NCI-H748 (cell line): ENCODE measurements at regions not wholly inside any gene's neighbourhood (a gene's known extent, or its start where the extent isn't known, plus 50 kb on each side); places are given as distances from the start of the nearest gene placed in this dataset.

Experiments used
- DNase-seq: peaks from one replicate; lab custom pipeline; 2025; ENCODE audit not compliant: unreplicated experiment; lab: John Stamatoyannopoulos, UW

DNA sequence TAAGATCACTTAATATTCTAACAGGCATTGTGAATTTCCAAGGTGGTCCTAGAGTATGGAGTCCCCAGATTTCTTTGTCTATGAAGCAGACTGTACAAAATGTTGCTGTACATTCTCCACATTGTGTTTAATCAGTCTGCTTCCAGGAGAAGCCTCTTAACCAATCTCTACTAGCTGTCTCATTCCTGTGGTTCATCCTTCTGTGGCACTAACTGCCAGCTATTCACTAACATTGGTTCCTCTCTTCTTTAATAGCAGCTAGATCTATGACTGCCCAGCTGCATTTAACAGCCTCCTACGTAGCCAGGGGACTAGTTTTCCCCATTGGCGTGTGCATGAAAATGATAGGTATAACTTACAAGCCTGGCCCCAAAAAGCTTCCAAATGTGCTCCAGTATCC, 395.4 kb downstream of the SAMD5 start:
- DNase-seq, result no peak

DNA sequence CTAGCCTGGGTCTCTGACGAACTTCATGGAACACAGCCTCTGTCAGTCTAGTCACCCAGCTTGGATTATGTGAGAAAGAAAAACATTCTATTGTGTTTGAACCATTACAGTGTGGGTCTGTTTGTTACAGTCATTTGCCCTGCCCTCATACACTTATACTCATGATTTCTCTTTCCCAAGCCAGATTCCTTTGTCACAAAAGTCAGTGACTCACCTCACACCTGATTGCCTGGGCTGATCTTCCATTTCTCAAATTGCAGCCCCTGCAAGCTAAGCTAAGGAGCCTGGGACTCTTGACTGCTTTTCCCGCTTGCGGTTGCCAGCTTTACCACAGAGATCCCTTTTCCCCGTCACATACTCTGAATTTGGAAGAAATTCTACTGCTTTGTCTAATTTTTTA, 395.9 kb downstream of the SAMD5 start:
- no peak for DNase-seq

DNA sequence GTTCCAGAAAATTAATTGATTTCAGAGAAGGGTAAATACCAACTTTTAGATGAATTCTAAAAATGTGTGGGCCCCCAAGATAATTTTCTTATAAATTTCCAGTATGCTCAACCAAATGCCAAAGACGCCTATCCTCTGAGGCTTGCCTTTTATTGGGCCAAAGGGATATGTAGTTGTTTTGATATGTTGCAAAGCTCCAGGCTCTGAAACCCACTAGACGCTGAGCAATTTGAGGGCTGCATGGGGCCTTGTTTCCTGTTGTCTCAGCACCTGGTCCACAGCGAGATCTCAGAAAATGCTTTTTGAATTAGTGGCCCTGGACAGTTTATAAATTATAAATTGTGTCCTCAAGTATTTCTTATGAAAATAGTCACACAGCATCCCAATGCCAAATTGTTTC, 397.2 kb downstream of the SAMD5 start:
- DNase-seq, result no peak

DNA sequence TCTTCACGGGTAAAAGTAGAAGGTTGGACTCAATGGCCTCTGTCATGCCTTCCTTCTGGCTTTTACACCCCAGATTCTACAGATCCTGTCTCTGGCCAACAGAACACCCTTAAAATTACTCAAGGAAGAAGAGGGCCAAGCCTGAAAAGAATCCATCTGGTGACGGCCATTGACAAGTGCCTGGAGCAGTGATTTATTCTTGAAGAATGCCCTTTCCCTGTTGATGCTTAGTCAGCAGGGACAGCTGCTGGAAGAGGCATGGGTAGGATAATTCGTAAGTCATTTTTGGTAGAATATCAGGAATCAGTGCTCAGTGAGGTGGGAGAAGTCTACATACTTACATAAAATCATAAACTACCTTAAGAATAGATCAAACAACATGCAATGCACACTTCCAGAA, 397.9 kb downstream of the SAMD5 start:
- no peak for DNase-seq

DNA sequence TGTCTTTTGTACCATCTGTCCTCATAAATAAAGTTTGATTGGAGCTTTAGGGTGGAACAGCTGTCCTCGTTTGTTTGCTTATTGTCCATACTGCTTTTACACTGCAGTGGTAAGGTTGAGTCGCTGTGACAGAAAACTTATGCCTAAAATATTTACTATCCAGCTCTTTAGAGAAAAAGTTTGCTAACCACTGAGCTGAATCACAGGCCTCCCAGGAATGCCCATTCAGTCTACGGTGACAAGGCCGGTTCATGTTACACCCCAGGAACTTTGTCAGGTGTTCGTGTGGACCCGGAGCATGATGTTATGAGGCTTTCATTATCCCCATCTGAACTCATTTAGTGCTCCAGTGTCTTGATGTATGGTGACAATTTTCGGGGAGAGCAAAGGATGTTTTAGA, 401.1 kb downstream of the SAMD5 start:
- no peak for DNase-seq

DNA sequence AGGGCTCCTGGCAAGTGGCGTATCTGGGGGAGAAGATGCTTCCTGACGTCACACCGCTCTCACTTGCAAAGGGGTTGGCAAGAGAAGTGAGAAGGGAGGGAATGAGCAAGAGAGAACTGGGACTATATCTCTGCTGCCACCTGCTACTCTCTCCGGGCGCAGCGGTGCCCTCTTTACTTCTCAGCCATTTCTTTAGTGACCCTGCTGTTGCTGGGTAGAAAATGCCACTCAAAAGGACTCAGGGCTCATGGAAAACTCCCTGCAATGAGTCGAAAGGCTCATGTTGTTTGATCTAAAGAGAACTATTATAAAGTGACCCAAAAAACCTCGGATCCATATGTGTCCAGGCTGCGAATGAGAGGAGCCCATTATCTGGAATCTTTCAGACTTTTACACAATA, 401.8 kb downstream of the SAMD5 start:
- DNase-seq, result no peak

DNA sequence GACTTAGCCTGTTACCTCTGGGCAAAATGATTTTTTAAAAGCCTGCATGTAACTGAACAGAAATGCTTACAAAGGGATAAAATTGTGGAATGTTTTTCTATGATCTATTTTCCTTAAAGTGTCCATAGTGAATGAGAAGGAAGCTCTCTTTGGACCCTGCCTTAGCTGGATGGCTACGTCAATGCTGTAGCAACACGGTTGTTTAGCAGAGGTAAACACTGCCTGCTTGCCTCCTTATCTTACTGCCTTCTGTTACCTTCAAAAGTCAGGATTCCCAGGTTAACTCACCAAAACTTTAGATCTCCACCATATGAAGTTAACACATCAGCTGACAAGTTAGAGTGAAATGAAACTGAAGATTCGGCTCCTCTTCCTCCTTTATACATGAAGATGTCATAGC, 402.6 kb downstream of the SAMD5 start:
- no peak for DNase-seq

DNA sequence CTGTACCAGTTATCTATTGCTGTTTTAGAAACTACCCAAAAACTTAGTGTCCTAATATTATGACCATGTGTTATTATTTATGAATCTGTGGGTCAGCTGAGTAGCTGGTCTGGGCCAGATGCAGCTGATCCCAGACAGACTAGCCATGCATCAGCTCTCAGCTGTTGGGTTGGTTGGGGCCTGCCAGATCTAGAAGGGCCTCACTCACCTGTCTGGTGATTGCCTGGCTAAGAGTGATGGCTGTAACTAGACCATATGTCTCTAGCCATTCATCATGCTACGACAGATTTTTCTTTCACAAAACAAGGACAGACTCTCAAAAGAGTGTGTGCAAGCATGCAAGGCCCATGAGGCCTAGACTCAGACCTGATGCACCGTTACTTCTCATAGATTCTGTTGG, 403.2 kb downstream of the SAMD5 start:
- no peak for DNase-seq

DNA sequence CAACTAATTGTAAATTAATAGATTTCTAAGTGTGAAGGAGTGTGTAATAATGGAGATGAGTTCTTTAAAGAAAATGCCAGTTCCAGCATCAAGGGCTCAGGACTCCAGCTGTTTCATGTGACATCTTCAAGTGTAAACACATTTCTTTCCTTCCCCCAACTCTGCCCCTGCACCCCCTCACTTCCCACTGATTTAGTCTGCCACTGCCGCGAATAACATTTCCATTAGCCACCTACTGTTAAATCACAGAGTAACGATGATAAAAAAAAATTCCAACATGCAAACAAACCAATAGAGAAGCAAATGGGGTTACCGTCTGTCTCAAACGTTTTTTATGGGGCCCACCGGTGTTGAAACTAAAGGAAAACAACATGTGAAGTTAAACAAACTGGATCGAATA, 414.3 kb downstream of the SAMD5 start:
- no peak for DNase-seq

DNA sequence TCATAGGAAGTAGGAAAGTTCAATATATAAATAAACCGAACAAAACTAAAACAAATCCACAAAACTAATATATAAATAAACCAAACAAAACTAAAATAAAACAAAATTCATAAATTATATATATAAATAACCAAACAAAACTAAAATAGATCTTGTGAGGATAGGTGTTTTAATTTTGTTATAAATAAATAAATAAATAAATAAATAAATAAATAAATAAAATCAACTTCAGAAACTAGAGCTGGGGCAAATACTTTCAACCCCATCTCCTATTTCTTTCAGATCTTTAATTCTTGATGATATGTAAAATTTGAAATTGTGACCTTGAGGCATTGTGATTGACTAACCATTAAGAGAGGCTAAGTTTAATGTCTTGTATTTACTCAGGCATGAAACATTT, 416.1 kb downstream of the SAMD5 start:
- no peak for DNase-seq

DNA sequence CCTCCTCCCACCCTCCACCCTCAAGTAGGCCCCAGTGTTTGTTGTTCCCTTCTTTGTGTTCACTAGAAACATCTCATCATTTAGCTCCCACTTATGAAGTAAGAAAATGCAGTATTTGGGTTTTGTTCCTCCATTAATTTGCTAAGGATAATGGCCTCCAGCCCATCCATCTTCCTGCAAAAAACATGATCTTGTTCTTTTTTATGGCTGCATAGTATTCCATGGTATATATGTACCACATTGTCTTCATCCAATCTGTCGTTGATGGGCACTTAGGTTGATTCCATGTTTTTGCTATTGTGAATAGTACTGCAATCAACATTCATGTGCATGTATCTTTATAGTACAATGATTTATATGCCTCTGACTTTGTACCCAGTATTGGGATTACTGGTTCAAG, 416.8 kb upstream of the SASH1 start:
- DNase-seq, result no peak

DNA sequence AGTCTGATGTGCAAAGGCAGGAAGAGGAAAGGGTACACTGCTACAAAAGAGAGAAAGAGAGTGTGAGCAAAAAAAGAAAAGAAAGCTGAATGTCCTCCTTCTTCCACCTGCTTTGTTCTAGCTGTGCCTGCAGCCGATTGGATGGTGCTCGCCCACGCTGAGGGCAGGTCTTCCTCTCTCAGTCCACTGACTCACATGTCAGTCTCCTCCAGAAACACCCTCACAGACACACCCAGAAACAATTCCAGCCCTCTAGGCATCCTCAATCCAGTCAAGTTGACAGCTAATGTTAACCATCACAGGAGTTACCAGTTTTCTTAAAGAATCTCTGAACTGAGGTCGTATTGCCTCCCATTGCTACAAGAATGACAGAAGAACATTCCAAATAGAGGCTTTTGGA, 411.9 kb upstream of the SASH1 start:
- no peak for DNase-seq

DNA sequence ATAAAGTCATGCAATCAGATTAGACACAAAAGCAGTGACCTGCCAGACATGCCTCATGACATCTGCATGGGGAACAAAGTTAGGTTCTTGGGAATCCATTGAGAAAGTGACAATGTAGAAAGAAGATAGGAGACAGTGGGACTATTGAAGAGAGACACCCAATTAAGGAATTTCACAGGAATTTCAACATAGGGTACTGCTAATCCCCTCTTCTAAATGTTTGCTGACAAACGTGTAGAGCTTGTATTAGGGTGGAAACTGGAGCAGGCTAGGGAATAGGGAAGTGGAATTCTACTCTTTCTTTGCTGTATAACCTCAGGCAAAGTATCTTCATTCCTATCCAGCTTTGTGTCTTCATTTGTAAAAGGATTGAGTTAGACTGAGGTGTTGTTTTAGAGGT, 409.4 kb upstream of the SASH1 start:
- no peak for DNase-seq

DNA sequence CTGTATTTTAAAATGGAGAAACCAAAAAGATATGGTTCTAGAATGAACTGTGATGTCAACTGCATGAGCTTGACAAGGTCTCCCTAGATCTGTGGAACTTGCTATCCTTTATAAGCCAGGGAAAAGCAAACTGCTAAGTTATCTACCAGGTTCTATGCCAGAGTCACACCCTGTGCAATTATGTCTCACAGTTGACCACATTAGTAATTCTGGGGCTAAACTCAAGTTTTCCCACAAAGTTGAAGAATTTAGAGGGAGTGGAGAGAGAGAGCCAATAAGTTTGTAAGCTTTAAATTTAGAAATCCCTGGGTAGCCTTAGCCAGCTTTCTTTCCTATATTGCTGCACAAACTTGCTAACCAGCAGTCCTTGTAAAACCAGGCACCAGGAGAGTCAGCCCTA, 407.0 kb upstream of the SASH1 start:
- no peak for DNase-seq

DNA sequence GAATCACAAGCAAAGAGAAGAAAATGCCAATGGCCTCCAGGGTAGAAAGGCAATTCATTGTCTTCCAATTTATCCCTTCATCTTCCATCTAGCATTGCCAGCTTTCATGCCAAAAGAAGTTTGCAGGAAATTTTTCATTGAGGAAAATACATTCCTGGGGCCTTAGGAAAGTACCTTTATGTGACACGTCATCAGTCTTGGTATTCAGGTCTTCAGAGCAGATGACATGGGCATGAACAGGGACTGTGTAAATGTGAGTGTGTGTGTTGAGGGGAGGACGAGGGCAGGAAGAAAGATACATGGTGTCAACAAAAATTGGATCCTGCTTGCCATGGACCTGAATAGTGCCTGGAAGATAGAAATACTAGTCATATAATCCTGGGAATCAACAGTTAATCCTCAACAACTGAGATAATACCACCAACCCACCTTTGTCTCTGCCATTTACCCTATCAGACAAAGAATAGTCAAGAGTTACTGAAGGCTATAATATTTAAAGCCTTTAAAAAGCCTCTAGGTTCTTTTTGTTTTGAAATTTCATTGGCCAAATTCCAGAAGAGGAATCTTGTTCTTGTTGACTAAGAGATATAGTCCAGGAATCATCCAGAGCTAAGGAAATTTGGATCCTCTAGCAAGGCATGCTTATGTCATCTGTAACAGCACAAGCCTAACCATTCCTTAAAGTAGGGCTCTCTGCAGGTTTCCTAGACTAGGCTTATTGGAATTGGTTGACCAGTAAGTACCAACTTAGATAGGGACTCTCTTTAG, 405.8 kb upstream of the SASH1 start:
- no peak for DNase-seq

DNA sequence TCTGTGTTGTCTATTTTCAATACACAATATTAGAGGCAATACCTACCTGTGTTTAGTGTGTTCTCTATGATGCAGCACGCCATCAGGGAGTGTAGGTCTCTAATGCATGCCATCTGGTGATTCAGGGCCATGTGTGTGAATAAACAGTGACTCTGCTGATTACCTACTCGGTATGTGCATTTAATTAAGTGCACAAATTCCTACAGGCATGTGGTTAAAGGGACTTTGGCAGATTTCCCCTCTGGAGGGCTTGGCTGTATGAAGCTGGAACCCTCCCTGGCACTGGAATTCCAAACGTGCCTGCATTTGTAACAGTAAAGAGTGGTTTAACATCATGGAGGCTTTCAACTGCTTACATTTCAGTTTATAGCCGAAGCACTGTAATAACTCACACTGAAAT, 401.5 kb upstream of the SASH1 start:
- no peak for DNase-seq

DNA sequence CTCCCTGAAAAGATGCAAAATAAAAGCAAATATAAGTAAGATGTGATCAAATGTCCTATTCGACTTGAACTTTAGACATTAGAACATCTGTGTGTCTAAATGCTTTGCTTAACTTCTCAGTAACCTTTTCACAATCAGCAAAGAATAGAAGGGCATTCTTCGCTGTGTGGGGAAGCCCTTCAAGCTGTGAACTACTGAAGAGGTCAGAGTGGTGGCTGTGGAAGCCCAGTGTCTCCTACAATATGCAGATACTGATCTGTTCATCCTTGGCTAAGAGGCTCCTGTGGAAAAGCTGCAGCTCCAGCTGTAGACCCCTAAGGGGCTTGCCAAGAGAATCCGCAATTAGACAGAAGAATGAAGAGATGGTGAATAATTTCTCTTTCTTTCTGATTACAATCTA, 400.3 kb upstream of the SASH1 start:
- no peak for DNase-seq

DNA sequence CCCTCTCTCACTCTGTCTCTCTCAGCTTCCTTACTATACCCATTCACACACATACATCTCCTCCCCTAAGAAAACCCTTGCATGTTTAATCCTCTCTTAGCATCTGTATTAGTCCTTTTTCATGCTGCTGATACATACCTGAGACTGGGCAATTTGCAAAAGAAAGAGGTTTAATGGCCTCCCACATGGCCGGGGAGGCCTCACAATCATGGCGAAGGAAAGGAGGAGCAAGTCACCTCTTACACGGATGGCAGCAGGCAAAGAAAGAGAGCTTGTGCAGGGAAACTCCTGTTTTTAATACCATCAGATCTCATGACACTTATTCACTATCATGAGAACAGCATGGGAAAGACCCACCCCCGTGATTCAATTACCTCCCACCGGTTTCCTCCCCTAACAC, 398.5 kb upstream of the SASH1 start:
- DNase-seq, result no peak

DNA sequence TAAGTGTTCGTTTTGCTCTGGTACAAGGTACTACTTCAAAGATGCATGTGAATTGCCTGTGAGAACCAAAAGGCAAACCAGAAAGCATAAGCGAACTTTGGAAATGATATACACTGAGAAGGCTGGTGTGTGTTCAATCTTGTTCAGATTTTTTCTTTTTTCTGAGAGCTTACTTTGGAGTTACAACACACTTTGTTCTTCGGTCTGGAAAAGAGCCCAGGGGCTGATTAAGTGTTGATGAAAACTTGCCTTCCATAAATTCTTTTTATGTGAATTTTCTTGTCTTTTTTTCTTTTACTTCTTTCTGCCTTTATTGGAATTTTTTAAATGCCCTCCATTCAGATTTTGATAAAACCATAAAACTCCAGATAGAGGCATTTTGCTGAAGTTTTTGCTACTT, 395.1 kb upstream of the SASH1 start:
- DNase-seq, result no peak

DNA sequence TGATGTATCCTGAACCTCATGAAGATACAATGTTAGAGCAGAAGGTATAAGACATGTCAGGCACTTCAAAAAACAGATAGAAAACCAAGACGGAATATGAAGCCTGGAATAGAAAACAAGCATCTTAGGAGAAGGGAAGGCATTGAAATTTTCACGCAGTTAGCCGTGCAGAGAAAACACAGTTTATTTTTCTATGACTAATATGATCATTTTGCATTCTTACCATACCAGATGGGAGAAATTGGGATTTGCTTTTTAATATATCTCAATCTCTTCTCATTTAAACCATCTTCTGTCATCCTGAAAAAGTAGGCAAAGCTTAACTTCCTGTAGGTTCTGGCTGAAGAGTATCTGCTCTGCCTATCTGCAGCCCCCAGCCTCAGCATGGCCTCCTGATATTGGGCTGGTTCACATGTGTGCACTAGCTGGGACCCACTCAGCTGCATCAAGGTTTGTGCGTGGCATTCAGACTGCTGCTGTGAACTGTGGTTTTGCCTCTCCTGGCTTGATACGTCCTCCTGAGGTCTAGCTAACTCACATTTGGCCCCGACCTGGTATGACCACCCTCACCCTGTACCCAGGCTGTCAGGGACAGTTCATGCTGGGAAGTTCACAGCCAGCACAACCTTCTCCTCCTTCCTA, 392.5 kb upstream of the SASH1 start:
- no peak for DNase-seq

DNA sequence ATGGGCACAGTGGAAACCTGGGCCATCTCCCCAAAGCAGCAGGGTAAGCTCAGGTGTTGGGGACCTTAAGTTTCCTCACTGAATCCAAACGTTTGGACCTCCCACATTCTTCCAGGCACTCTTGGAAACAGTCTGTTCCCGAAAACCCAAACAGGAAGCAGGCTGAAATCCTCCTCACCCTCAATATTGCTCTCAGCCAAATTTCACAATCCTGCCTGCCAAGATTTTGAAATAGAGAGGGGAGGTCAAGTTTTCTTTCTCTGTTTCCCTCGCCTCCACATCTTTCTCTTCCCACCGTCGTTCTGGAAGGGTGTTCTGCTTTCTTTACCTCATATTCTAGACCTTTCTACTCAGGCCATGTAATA, 392.0 kb upstream of the SASH1 start:
- no peak for DNase-seq

DNA sequence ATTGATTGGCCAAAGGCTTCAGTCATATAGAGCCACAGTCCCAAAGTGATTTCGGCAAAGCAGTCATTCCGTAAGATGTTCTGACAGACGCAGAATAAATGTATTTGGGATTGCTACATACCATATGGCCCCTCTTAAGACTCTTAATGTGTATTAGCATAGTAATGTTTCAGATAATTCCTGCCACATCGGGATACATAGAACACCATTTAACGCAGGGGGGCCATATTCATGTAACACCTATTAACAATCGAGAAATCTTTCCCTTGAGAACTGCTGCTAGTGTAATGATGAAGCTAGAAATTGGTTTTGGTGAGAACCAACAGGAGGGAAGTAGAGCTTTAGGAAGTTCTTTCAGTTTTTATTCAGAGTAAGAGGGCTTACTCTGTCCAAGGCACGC, 390.9 kb upstream of the SASH1 start:
- DNase-seq, result no peak

DNA sequence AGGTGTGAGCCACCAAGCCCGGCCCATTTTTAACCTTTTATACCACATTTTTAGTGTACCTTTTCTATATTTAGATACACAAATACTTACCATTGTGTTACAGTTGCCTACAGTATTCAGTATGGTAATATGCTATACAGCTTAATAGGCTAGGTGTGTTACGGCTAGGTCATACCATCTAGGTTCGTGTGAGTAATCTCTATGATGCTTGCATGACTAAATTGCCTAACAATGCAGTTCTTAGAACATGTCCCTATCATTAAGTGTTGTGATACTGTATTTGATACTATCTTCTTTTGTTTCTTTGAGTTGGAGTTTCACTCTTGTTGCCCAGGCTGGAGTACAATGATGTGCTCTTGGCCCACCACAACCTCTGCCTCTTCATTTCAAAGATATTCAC, 387.7 kb upstream of the SASH1 start:
- no peak for DNase-seq
